GM20000 (cell line): ENCODE measurements at regions not wholly inside any gene's neighbourhood (a gene's known extent, or its start where the extent isn't known, plus 50 kb on each side); places are given as distances from the start of the nearest gene placed in this dataset.

ENCODE experiments used
- DNase-seq: peaks from one replicate; pipeline ENCODE4 v3.0.0; 2012; ENCODE audit warnings: low spot score
- CTCF ChIP-seq: IDR thresholded peaks from 2 replicates; pipeline ENCODE4 v1.5.1; 2012; ENCODE audit warnings: mild to moderate bottlenecking, control low read depth; ENCODE audit errors: extremely low read depth, missing control alignments

GRCh38 chr4:136706942-136707341 lies 825.4 kb downstream of the PCDH18 start:
- DNase-seq: no peak
- TF ChIP-seq CTCF: no peak

- no peak for DNase-seq
- no peak for TF ChIP-seq CTCF
Measured at GRCh38 chr4:136699905-136700304, 832.4 kb downstream of the PCDH18 start.

GRCh38 chr4:136691607-136692006 lies 840.7 kb downstream of the PCDH18 start:
- no peak for TF ChIP-seq CTCF
- no peak for DNase-seq

- TF ChIP-seq CTCF: no peak
- no peak for DNase-seq
Measured at GRCh38 chr4:136690360-136690759, 841.9 kb downstream of the PCDH18 start.

- no peak for TF ChIP-seq CTCF
- no peak for DNase-seq
Measured at GRCh38 chr4:136687596-136687995, 844.7 kb downstream of the PCDH18 start.

GRCh38 chr4:136687118-136687517 lies 845.2 kb downstream of the PCDH18 start:
- no peak for TF ChIP-seq CTCF

GRCh38 chr4:136680761-136681160 lies 851.5 kb downstream of the PCDH18 start:
- DNase-seq: no peak
- no peak for TF ChIP-seq CTCF

More at GRCh38 chr4:136687118-136687517, 845.2 kb downstream of the PCDH18 start:
- no peak for DNase-seq

GRCh38 chr4:136680271-136680670 lies 852.0 kb downstream of the PCDH18 start:
- no peak for TF ChIP-seq CTCF
- no peak for DNase-seq
